ENCODE measurements at regions not wholly inside any gene's neighbourhood (a gene's known extent, or its start where the extent isn't known, plus 50 kb on each side); places are given as distances from the start of the nearest gene placed in this dataset.

GRCh38 chr1:194102607-194103006 is 916.2 kb upstream of the B3GALT2 start:
- TF ChIP-seq, protein P1, sequence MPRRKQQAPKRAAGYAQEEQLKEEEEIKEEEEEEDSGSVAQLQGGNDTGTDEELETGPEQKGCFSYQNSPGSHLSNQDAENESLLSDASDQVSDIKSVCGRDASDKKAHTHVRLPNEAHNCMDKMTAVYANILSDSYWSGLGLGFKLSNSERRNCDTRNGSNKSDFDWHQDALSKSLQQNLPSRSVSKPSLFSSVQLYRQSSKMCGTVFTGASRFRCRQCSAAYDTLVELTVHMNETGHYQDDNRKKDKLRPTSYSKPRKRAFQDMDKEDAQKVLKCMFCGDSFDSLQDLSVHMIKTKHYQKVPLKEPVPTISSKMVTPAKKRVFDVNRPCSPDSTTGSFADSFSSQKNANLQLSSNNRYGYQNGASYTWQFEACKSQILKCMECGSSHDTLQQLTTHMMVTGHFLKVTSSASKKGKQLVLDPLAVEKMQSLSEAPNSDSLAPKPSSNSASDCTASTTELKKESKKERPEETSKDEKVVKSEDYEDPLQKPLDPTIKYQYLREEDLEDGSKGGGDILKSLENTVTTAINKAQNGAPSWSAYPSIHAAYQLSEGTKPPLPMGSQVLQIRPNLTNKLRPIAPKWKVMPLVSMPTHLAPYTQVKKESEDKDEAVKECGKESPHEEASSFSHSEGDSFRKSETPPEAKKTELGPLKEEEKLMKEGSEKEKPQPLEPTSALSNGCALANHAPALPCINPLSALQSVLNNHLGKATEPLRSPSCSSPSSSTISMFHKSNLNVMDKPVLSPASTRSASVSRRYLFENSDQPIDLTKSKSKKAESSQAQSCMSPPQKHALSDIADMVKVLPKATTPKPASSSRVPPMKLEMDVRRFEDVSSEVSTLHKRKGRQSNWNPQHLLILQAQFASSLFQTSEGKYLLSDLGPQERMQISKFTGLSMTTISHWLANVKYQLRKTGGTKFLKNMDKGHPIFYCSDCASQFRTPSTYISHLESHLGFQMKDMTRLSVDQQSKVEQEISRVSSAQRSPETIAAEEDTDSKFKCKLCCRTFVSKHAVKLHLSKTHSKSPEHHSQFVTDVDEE (CRISPR knock-in tag; IDR thresholded peaks at IDR 0.05), result no peak
- TF ChIP-seq ARNTL (CRISPR knock-in tag; IDR thresholded peaks at IDR 0.05; ENCODE audit: borderline replicate concordance, low read depth), result no peak
- no peak for TF ChIP-seq TCF4 (CRISPR knock-in tag; IDR thresholded peaks at IDR 0.05; ENCODE audit: borderline replicate concordance)
- no peak for TF ChIP-seq RARB (CRISPR knock-in tag; IDR thresholded peaks at IDR 0.05)
- TF ChIP-seq, protein P2, sequence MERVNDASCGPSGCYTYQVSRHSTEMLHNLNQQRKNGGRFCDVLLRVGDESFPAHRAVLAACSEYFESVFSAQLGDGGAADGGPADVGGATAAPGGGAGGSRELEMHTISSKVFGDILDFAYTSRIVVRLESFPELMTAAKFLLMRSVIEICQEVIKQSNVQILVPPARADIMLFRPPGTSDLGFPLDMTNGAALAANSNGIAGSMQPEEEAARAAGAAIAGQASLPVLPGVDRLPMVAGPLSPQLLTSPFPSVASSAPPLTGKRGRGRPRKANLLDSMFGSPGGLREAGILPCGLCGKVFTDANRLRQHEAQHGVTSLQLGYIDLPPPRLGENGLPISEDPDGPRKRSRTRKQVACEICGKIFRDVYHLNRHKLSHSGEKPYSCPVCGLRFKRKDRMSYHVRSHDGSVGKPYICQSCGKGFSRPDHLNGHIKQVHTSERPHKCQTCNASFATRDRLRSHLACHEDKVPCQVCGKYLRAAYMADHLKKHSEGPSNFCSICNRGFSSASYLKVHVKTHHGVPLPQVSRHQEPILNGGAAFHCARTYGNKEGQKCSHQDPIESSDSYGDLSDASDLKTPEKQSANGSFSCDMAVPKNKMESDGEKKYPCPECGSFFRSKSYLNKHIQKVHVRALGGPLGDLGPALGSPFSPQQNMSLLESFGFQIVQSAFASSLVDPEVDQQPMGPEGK (CRISPR knock-in tag; IDR thresholded peaks at IDR 0.05; ENCODE audit: borderline replicate concordance), result no peak
- no peak for TF ChIP-seq ESRRG (CRISPR knock-in tag; IDR thresholded peaks at IDR 0.05)
- TF ChIP-seq CSRNP3 (CRISPR knock-in tag; IDR thresholded peaks at IDR 0.05), result no peak
- no peak for TF ChIP-seq OSR1 (CRISPR knock-in tag; IDR thresholded peaks at IDR 0.05)
- TF ChIP-seq ZFP3 (CRISPR knock-in tag; IDR thresholded peaks at IDR 0.05), result no peak
